ENCODE measurements at regions not wholly inside any gene's neighbourhood (a gene's known extent, or its start where the extent isn't known, plus 50 kb on each side); places are given as distances from the start of the nearest gene placed in this dataset.

- no peak for TF ChIP-seq CTCF (IDR thresholded peaks at IDR 0.05; ENCODE audit: borderline replicate concordance, control extremely low read depth, extremely low read depth, insufficient read depth, missing control alignments)
- in situ Hi-C loops (cut with MboI; ENCODE audit: low sequenced_read_pairs, unreplicated experiment) = no loop called here
- DNase-seq (ENCODE audit: low spot score) = no peak
Measured at GRCh38 chrX:149312988-149313387, 192.1 kb downstream of the IDS start.

DNA sequence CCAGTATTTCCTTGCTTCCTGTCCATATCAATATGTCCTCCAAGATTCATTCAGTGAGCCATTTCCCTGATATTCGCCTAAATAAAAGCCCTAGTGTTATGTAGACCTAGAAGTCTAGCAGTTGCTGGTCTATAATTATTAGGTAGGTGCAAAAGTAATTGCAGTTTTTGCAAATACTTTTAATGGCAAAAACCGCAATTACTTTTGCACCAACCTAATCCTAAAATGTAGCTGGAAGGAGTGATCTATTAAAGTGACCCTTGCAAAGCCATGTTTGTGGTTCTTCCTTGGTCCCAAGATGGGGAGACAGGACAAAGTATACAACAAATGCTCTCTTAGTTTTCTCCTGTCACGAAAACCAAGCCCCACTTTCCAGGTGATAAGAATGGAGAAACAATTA is 193.0 kb downstream of the IDS start:
- TF ChIP-seq CTCF (IDR thresholded peaks at IDR 0.05; ENCODE audit: borderline replicate concordance, control extremely low read depth, extremely low read depth, insufficient read depth, missing control alignments) = no peak
- no peak for DNase-seq (ENCODE audit: low spot score)
- in situ Hi-C loops (cut with MboI; ENCODE audit: low sequenced_read_pairs, unreplicated experiment) = no loop called here

DNA sequence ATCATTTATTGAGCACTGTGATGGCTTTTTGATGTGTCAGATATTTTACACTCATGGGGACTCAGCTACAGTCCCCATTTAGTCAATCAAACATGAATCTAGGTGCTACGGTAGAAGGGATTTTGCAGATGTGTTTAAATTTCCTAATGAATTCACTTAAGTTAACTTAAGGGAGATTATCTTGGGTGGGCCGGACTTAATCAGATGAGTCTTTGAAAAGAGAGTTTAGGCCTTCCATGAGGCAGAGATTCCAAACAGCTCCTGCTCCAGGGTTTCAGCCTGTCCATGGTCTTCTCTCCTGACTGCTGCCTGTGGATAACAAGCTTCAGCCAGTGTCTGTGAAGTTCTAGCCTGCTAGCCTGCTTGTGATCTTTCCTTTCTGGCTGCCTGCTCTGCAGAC is 202.4 kb downstream of the IDS start:
- no peak for TF ChIP-seq CTCF (IDR thresholded peaks at IDR 0.05; ENCODE audit: borderline replicate concordance, control extremely low read depth, extremely low read depth, insufficient read depth, missing control alignments)
- DNase-seq (ENCODE audit: low spot score) = no peak
- in situ Hi-C loops (cut with MboI; ENCODE audit: low sequenced_read_pairs, unreplicated experiment) = no loop called here

DNA sequence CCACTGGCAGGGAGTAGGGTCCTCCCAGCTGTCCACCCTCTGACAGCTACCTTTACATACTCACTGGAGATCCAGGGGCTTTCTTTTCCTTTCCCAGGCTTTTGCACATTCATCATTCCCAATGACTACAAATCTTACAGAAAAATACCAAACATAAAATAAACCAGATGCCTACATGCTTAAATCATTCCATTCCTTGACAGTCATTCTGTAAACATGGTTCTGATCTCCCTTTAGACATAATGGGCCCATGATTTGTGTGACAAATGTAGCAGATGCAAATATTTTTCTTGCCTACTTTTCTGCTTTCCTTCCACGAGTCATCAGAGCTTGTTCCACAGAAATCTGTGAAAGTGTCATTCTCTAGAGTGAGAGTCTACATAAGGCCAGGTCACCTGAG is 207.0 kb downstream of the IDS start:
- no peak for DNase-seq (ENCODE audit: low spot score)
- TF ChIP-seq CTCF (IDR thresholded peaks at IDR 0.05; ENCODE audit: borderline replicate concordance, control extremely low read depth, extremely low read depth, insufficient read depth, missing control alignments) = no peak
- in situ Hi-C loops (cut with MboI; ENCODE audit: low sequenced_read_pairs, unreplicated experiment) = loop anchor here (25.0 kb wide), 1 partner anchor 1236 kb away; no protein-coding TSS in a partner anchor

GRCh38 chrX:149296092-149296491 is 209.0 kb downstream of the IDS start:
- no peak for DNase-seq (ENCODE audit: low spot score)
- TF ChIP-seq CTCF (IDR thresholded peaks at IDR 0.05; ENCODE audit: borderline replicate concordance, control extremely low read depth, extremely low read depth, insufficient read depth, missing control alignments) = no peak
- in situ Hi-C loops (cut with MboI; ENCODE audit: low sequenced_read_pairs, unreplicated experiment) = loop anchor here (25.0 kb wide), 1 partner anchor 1234 kb away; no protein-coding TSS in a partner anchor

DNA sequence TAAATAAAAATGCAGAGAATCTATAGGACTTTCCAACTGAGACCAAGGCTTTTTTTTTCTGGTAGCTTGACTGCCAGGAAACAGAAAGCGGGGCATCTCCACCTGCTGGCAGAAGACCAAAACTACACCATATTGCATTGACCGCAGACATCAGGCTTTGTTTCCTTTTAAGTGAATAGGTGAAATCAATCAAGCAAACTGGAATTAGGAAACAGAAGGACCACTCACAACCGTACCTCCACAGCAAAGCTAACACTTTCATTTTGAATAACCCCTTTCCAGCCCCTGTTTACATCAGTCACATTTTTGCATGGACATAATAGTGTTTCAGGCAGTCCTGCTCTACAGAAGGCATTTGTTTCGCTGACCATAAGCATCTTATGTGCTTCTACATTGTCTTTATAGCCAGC is 218.2 kb downstream of the IDS start:
- peak; percentile 36 for DNase-seq (ENCODE audit: low spot score)
- TF ChIP-seq CTCF (IDR thresholded peaks at IDR 0.05; ENCODE audit: borderline replicate concordance, control extremely low read depth, extremely low read depth, insufficient read depth, missing control alignments) = peak; percentile 71
- in situ Hi-C loops (cut with MboI; ENCODE audit: low sequenced_read_pairs, unreplicated experiment) = loop anchor here (25.0 kb wide), 1 partner anchor 1225 kb away; no protein-coding TSS in a partner anchor

DNA sequence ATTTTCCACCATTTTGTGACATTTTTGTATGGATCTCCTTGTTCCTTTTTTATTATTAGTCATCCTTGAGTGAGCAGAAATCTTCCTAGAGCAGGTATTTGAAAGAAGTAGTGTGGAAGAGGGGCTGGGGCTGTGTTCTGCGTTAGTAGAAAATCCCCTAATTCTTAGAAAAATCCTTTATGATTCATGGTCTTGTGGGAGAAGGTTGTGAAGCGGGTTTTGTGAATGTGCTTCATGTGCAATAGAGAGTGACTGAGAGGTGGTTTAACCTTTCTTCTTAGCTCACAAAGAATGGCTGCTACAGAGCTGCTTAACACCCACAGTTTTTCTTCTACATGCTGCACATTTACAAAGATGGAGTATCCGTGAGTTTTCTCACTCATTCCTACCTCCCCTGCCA is 220.5 kb downstream of the IDS start:
- no peak for DNase-seq (ENCODE audit: low spot score)
- in situ Hi-C loops (cut with MboI; ENCODE audit: low sequenced_read_pairs, unreplicated experiment) = loop anchor here (25.0 kb wide), 1 partner anchor 1222 kb away; no protein-coding TSS in a partner anchor

More for the DNA sequence above, 220.5 kb downstream of the IDS start:
- no peak for TF ChIP-seq CTCF (IDR thresholded peaks at IDR 0.05; ENCODE audit: borderline replicate concordance, control extremely low read depth, extremely low read depth, insufficient read depth, missing control alignments)
